ENCODE measurements at regions not wholly inside any gene's neighbourhood (a gene's known extent, or its start where the extent isn't known, plus 50 kb on each side); places are given as distances from the start of the nearest gene placed in this dataset.

DNA sequence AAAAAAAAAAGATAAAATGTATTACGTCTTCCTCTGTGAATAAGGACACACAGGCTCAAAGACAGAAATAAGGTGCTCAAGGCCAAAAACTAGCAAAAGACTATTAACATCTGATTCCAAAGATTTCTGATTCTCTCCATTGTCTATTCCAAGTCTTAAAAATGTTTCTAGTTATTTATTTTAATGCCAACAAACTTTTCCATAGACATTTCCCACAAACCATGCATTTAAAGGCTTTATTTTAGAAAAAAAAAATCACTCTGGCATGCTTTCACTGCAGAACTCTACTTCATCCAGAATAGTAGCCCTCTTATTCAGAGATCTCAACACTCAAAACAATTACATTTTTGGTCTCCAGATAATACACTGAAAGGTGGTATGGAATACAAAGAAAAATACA lies 545.0 kb upstream of the TENM3 start:
- no peak for DNase-seq

DNA sequence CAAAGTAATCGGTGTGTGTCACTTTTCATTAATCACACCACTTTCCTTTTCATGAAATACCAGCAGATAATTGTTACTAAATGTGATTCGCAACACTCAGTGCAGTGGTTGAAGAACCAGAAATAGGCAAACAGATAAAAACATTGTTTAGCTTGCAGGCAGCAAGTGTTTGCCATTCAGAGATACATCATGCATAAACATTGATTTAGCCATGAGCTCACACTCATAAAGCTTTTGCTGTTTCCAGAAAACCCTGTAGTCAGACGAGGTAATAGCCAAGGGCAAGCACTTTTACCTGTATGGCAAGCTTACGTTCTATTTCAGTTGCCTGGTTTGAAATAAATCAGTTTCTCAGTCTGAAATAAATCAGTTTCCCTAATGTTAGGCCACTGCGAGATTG lies 542.0 kb upstream of the TENM3 start:
- DNase-seq, result no peak

DNA sequence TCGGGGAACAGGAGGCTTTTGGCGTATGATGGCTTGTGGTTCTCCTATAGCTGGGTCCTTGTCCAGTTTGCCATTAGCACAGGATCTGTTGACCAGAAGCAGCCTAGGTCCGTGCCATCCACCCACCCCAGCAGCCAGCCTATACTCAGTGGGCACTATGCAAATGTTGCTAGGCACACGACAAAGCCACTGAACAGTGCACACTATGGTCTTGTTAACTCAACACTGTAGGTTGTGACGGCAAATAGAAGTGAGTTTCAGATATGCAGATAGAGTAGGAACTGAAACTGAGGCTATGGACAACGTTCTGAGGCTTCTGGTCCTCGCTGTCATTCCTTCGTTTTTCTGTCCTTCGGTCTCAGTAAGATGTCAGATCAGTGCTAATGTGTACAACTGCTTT lies 541.3 kb upstream of the TENM3 start:
- no peak for DNase-seq

DNA sequence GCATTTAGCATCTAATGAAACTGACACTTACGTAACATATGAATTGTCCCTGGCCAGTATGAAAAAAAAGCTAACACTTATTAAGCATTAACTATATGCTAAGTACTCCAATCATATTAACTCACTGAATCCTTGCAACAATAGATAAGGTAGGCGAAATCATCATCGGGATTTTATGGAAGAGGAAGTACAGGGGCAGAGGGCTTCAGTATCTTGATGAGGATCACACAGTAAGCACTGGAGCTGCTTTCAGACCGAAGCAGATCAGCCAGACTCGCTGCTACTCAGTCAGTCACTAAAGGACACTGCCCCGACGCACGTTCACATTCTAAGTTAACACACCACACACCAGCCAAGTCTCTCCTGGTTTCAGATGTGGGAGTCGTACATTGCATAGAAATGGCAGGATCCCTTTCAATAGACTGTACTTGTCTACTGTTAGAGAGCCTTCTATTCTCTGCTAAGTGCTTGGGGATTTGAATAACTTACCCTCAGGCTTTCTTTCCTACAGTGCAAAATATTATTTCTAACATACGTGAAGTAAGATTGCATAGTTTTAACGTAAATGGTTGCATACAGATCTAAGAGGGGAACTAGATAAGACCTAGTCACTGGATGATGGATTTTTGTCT lies 540.2 kb upstream of the TENM3 start:
- DNase-seq, result no peak

DNA sequence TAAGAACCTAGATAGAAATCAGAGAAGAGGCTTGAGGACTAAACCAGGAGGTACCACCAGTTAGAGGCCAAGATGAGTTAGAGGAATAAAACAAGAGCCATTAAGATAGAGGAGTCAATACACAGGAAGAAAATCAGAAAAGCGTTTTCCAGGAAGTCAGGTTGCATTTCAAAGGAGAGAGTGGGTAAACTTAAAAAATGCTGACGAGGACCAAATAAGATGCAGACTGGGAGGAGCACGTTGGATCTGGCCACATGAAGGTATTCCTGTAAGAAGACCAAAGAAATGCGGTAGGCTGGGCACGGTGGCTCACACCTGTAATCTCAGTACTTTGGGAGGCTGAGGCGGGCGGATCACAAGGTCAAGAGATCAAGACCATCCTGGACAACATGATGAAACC lies 533.1 kb upstream of the TENM3 start:
- DNase-seq, result no peak

DNA sequence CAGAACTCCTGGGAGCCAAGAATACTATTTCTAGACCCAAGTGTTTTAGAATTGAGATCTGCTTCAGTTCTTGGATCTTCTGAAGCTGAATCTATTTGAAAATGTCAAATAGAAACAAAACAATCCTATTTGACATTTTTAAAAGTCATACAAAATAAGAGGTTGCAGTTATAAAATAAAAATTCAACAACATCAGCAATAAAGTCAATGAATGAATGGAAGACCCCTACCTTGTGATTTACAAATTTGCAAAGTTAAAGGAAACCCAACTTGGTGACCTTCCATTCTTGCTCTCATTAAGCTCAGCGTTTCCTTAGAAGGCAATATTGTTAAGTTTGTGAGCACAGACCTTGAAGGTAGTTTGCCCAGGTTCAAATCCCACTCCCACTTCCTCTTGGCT lies 531.8 kb upstream of the TENM3 start:
- no peak for DNase-seq

DNA sequence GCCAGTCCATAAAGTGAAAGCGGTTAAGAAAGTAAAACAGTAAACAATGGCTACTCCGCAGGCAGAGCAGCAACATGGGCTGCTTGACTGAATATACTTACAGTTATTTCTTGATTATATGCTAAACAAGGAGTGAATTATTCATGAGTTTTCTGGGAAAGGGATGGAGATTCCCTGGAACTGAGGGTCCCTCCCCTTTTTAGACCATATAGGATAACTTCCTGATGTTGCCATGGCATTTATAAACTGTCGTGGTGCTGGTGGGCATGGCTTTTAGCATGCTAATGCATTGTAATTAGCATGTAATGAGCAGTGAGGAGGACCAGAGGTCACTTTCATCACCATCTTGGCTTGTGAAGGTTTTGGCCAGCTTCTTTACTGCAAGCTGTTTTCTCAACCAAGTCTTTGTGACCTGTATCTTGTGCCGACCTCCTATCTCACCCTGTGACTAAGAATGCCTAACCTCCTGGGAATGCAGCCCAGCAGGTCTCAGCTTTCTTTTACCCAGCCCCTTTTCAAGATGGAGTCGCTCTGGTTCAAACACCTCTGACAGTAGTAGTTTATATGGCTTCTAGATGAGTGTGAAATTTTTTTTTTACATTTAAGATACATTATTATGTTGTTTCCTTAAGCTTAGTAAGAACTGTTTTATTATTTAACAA lies 514.8 kb upstream of the TENM3 start:
- no peak for DNase-seq

DNA sequence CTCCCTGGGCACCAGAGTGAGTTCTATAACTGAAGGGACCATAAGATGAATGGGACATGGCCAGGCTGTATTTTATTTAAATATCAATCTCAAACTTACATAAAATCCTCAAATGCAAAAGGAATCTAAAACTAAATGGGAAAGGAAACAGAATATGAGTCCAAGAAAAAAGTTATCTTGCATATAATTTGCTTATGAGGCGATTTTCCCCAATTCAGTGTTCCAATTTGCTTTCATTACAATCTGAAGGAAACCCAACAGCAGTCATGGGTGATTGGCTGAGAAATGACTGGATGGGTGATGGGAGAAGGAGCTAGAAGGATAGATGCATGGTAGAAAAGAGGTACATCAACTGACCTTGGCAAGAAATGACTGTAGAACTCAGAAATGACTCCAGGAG lies 511.3 kb upstream of the TENM3 start:
- no peak for DNase-seq

DNA sequence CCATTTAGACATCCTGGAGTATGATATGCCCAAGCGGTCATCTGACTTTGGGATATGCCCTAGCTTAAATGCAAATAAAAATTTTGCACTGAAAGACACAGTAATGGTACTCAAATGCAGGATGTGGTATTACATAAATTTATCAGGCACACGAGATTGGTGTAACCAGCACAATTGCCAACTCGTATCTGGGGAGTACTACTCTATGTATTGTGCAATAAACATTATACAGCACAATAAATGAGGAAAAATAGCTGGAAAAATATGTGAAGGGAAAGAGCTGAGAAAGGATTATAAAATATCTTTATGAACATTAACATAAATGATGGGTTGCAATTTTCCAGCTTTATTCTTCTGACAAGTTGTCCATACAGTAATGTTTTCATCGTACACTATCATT lies 505.5 kb upstream of the TENM3 start:
- no peak for DNase-seq

DNA sequence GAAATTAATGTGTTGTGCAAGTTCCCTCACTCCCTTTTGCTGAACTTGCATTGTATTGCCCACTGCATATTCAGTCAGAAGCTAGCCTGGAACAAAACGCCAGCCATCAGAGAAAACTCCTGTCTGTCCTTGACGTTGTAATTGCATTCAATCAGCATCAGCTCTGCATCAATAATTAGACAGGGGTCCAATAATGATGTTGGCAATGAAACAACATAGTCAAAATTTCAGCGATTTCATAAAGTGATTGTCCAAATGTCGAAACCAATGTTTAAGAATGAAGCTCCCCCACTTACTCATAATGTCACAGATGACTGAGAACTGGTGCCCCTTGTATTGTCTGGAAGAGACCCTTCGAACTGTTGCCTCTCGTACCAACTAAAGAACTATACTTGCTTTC lies 504.2 kb upstream of the TENM3 start:
- no peak for DNase-seq

DNA sequence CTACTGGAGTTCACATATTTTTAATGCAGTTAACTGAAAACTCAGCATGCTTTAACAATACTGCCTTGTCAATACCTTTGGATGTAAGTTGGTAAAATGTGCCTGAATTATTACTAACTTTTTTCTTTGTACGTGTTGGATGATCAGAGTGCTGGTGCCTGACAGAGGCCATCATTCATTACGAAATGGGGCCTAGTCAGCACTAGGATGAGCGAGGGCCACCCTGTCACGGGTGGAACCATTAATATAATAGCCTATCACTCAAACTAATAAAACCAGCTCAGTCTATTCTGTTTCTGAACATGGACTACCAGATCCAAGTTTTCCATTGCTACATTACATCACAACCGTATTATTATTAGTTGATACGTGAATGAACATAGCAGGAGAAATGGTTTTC lies 501.7 kb upstream of the TENM3 start:
- DNase-seq, result no peak

DNA sequence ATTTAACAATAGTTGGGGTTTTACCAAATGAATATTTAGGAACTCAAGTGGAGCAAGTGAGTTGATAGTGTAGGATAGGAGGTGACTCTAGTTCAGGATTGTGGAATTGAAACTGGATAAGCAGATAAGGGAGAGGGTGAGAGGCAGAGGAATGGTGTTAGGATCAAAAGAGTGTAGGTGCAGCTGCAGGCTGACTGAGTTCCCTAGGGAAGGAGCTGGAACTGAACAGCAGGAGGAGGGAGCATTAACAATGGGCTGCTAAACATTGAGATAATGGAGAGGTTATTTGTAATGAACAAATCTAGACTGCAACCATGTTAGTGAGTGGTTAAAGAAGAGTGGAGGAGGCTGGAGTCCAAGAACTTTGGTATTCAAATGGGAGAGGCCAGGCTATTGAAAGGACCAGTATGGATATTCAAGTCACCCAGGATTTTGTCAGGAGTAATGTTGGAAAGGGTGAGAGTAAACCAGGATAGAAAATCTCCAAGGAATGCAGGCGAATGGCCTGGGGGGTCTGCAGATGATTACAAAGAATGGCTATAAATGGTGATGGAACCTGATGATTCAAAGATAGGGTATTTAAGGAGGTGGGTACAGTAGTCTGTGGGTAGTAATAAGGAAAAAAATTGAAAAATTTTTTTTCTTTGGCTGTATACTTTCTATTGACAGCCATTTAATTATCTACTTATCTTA lies 497.1 kb upstream of the TENM3 start:
- DNase-seq, result no peak

DNA sequence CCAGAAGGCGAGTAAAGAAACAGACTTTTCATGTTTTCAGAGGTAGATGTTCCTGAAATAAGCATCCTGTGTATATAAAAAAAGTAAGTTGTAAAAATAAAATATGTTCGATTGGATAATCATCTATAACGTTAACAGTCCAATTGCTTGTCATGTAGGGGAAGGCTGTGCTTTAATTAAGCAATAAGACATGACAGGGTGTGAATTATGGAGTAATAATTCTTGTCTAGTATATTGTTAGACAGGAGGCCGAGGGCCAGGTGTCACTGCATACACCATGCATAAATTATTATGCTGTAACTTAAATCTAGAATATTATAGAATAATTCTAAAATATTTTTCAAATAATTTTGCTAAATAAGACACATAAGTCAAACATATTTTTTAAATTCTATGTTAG lies 494.6 kb upstream of the TENM3 start:
- DNase-seq, result no peak

DNA sequence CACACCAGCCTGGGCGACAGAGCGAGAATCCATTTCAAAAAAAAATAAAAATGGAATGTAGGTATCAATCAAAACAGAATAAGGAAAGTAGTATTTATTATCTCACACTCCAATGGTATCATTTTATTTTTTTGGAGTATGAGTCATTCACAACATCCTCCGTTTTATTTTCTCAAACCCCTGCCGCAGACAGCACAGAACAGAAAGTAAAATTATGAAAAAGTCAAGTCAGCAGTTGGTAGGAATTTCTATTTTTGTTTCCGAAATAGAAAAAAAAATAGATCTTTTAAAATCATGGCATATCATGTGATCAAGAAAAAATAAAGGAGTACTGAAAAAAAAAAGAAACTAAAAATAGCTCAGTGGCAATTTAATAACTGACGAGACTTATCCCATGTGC lies 490.7 kb upstream of the TENM3 start:
- DNase-seq, result no peak

DNA sequence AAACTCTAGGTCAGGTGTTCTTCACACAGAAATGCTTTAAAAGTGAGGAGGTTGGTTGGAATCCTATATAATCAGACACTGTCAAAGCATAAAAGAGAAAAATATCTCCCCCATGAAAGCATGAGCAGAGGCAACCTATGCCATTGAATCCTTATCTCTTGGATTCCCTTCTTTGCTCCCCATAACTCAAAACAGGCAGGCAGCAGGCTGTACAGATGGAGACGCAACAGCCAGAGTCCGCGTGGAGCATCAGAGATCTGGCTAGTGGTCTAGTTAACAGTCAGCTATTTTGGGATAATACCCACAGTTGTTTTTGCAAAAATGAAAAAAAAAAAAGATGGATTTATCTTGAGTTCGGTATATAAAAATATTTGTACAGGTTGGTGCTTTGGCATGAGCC lies 490.0 kb upstream of the TENM3 start:
- no peak for DNase-seq

DNA sequence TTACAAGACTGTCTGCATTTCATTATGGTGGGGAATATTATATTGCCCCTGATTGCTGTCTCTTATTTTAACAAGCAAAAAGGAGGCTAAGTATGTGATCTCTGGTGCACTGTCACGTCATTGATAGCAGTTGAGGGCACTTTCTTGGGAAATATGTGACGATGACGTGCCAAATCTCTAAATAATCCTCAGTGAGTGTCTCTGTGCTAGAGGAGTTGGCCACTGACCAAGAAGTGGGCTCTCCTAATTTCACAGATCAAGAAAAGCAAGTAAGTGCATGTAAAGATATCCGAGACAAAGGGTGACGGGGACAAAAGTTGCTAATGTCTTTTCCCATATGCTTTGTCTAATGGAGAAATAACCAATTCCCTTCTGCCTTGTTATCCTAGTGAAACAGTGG lies 487.4 kb upstream of the TENM3 start:
- DNase-seq, result no peak

DNA sequence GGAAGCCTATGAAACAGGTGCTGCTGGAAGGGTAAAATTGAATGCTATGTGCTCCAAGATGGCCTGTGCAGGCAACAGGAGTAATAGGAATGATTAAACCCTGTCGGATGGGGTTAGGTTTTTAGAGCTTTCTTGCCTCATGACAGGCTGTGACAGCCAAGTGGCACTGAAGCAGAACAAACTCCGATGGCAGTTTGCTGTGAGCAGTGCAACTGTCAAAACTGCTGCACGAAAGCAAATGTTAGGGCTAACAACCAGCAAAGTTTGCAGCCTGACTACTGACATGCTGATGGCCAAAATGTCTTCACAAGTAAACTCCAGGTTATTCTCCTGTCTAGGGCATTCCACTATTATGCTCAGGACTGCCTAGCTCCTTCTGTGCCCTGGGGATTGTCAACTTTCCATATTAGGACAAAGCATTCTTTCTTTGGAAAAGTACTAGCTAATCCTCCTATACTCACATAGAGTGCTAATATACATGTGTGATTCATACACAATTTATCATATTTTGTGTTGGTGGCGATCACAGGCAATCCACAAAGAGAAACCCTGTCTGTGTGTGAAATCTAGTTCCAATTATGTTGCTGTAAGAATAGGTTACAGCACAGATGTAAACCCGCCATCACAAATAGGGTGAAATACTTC lies 486.6 kb upstream of the TENM3 start:
- DNase-seq, result no peak

DNA sequence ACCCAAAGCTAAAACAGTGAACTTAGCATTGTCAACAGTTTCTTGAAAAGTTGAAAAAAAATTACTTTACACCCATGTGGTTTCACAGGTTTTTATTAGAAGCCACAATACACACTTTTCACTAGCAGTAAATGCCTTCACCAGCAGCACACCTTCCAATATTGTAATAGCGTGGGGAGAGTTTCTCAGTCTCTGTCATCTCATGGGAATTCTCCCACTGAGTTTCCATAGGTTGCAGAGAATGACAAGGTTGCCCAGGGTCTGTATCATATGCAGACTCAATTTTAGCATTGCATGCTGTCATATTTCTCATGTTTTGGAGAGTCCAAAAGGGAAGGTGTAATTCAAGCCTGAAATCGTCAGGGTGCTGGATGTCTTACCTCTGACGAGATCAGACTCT lies 486.1 kb upstream of the TENM3 start:
- DNase-seq, result no peak

DNA sequence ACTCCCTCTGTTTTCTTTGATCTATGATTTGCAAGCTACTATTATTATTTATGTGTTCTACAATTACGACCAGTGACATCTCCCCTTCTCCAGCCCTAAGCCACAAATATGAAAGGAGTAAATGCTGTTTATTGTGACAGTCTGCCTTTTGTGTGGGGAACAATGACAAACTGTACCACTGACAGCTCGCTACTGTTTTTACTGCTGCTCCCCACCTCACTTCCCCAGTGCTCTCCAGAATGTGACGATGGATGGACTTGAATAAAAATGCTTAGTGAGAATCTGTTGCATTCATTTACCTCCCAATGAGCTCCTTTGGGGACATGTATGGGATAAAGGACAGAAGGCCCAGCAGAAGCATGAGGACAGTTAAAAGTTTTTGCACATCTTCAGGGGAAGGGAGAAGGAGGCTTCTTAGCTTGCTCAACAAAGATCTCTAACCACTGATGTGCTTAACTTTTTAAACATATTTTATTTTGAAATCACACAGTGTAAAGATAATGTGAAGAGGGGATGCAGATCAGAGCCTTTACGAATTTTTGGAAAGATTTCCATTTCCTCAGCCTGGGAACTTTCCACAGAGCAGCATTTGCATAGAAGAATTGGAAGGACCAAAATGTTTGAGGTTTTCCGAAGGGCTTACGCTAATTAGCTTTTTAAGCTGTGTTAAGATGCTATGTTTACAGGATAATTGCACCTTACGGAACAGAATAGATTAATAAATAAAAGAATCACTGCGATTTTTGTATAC lies 485.1 kb upstream of the TENM3 start:
- DNase-seq, result no peak

DNA sequence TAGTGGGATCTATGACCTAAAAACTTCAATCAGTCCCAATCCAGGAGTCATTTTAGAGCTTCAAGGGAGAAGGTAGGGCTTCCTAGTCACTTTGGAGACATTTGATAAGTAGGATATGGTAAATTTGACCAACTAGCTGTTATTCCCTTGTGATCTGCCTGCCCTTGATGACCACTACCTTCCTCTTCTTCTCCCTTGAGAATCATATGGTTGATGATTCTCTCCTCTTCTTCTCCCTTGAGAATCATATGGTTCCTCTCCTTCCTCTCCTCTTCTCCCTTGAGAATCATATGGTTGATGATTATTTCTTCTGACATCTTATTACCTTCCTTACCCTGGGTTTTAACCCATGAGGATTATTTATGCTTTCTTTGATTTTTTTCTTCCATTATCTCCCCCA lies 482.6 kb upstream of the TENM3 start:
- DNase-seq, result no peak

DNA sequence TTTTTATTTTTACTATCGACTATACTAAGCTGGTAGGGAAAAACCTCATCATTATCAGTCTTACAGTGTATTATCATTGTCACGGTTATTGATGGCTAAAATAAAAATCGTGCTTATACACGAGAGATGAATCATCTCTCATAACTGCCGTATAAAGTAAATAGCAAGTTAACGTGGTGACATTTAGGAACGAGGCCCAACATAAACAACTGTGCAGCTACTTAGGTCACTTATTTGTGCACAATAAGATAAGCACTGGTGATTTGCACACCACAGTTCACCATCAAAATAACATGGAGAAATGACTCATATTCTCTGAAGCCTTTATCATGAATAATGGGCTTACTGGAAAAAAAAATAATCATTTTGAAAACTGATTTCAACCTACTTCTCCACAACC lies 482.0 kb upstream of the TENM3 start:
- DNase-seq, result no peak

DNA sequence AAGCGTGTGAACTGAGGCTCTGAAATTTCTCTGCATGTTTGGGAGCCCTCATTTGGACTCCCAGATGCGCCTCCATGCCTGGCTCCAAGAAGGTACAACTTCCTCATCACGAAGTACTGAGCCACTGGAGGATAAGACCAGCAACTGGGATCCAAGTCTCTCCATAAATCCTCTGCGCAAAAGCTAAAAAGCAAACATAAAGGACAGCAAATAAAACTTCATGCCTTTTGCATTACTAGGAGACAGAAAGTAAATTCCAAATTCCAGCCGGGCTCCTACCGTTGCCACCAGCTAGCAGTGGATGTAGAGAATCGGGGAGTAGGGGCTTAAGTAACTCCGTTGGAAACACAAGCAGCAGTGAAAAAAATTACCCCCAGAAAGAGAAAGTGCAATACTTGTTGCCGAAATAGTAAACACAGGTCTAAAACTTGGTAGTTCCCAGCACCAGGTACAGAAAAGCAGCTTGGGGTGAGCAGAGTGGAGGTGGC lies 477.1 kb upstream of the TENM3 start:
- DNase-seq, result no peak

DNA sequence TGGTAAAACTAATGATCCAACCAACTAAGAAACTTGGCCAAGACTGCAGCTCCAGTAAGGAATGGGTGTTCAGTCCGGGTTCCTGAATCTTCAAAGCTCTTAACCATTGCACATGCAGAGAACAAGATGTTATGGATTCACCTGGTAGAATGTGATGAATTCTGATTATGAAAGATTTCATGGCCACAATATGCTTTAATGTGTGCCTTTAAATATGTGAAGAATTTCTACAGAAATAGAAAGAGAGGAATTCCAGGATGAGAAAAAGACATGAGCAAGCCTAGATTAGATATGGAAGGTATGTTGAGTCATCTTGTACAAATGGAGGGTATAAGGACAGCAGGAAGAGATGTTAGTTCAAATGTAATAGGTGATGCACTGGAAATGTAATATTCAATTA lies 472.2 kb upstream of the TENM3 start:
- DNase-seq, result peak; percentile 68

All from NCI-H226 (cell line).